ENCODE measurements at regions not wholly inside any gene's neighbourhood (a gene's known extent, or its start where the extent isn't known, plus 50 kb on each side); places are given as distances from the start of the nearest gene placed in this dataset.

DNA sequence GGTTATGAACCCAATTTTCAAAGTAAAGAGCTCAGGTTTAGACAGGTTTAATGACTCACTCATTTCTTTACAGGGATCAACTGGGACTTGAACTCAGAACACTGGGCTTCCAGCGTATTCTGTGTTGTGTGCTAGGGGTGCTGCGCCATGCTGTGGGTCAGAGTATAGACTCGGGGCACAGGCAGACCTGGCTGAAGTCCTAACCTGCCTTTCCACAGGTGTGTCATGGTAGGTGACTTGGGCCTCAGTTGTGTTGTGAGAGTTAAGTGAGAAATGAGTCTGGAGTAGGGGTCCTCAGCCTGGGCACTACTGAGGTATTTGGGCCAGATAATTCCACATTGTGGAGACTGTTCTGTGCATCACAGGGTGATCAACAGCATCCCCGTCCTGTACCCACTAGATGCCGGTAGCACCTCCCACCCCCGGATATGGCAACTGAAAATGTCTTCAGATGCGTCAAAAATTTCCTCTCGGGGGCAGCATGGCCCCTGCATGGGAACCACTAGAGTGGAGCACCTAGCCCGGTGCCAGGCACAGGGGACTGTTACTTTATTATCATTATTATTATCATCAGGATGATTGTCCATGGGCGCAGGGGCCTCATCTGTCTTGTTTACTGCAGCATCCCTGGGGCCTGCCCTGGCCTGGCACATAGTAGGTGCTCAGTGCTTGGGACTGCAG is 575.5 kb downstream of the PTPRU start:
- Histone ChIP-seq H3K4me2 (no peak overlapping the region), H2AFZ (replicated peaks) (no peak overlapping the region), H3F3A (ENCODE audit: low read depth) (no peaks in the 10 kb centered on the region), H3K36me3 (no peaks in the 10 kb centered on the region), H3K27ac (no peak overlapping the region), H3K4me3 (no peak overlapping the region), H3K27me3 (no peaks in the 10 kb centered on the region), H3K79me2 (ENCODE audit: low read depth) (no peaks in the 10 kb centered on the region), H3K9ac (no peak overlapping the region), H4K20me1 (ENCODE audit: low read depth) (no peaks in the 10 kb centered on the region), H3K4me1 (peaks cover 2% of the 10 kb centered on the region), H3K9me3 (ENCODE audit: low read depth) (no peaks in the 10 kb centered on the region)
- DNase-seq (ENCODE audit: low spot score): no peak
- Mint-ChIP-seq H3K27ac (no peak overlapping the region), H3K36me3 (no peaks in the 10 kb centered on the region), H3K27me3 (ENCODE audit: insufficient read depth, low read depth) (peaks cover 8% of the 10 kb centered on the region), H3K4me1 (peaks cover 14% of the 10 kb centered on the region), H3K4me3 (no peak overlapping the region), H3K9me3 (no peaks in the 10 kb centered on the region)
- TF ChIP-seq EZH2phosphoT487 (IDR thresholded peaks at IDR 0.05) (no peak), EZH2 (IDR thresholded peaks at IDR 0.05) (no peak)
- TF ChIP-seq, protein P1, sequence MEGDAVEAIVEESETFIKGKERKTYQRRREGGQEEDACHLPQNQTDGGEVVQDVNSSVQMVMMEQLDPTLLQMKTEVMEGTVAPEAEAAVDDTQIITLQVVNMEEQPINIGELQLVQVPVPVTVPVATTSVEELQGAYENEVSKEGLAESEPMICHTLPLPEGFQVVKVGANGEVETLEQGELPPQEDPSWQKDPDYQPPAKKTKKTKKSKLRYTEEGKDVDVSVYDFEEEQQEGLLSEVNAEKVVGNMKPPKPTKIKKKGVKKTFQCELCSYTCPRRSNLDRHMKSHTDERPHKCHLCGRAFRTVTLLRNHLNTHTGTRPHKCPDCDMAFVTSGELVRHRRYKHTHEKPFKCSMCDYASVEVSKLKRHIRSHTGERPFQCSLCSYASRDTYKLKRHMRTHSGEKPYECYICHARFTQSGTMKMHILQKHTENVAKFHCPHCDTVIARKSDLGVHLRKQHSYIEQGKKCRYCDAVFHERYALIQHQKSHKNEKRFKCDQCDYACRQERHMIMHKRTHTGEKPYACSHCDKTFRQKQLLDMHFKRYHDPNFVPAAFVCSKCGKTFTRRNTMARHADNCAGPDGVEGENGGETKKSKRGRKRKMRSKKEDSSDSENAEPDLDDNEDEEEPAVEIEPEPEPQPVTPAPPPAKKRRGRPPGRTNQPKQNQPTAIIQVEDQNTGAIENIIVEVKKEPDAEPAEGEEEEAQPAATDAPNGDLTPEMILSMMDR (IDR thresholded peaks at IDR 0.05): no peak

DNA sequence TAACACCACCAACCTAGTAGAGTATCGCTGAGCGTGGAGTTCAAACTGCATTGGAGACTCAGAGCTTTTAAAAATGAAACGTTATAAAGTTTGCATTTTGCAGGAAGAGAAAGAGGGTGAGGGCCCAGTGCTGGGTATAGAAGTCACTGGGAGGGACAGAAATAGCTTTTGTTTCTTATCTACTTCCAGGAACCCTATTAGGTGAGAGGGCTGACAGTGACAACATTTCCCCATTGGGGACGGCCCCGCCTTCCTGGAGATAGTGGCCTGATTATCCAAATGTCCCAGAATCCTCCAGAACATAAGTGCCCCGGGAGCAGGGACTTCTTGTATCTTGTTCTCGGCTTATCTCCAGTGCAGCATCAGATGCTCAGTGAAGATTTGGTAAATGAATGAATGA is 574.9 kb downstream of the PTPRU start:
- no peak overlapping the region for H2AFZ ChIP-seq (replicated peaks)
- peaks cover 8% of the 10 kb centered on the region for H3K27me3 Mint-ChIP-seq (ENCODE audit: insufficient read depth, low read depth)
- H3K79me2 ChIP-seq (ENCODE audit: low read depth): no peaks in the 10 kb centered on the region
- no peaks in the 10 kb centered on the region for H3K9me3 Mint-ChIP-seq
- no peak for TF ChIP-seq EZH2phosphoT487 (IDR thresholded peaks at IDR 0.05)
- no peak for TF ChIP-seq EZH2 (IDR thresholded peaks at IDR 0.05)
- TF ChIP-seq, protein P1 (IDR thresholded peaks at IDR 0.05): no peak
- no peak overlapping the region for H3K27ac ChIP-seq
- no peak overlapping the region for H3K4me3 ChIP-seq
- no peaks in the 10 kb centered on the region for H3K36me3 Mint-ChIP-seq
- H3K4me1 ChIP-seq: peaks cover 4% of the 10 kb centered on the region
- H3K9me3 ChIP-seq (ENCODE audit: low read depth): no peaks in the 10 kb centered on the region
- H3K4me1 Mint-ChIP-seq: peaks cover 19% of the 10 kb centered on the region
- DNase-seq (ENCODE audit: low spot score): no peak
- no peaks in the 10 kb centered on the region for H3F3A ChIP-seq (ENCODE audit: low read depth)
- no peak overlapping the region for H3K27ac Mint-ChIP-seq
- no peaks in the 10 kb centered on the region for H4K20me1 ChIP-seq (ENCODE audit: low read depth)
- H3K27me3 ChIP-seq: no peaks in the 10 kb centered on the region
- no peak overlapping the region for H3K9ac ChIP-seq
- H3K4me2 ChIP-seq: no peak overlapping the region
- H3K36me3 ChIP-seq: no peaks in the 10 kb centered on the region
- H3K4me3 Mint-ChIP-seq: no peak overlapping the region

DNA sequence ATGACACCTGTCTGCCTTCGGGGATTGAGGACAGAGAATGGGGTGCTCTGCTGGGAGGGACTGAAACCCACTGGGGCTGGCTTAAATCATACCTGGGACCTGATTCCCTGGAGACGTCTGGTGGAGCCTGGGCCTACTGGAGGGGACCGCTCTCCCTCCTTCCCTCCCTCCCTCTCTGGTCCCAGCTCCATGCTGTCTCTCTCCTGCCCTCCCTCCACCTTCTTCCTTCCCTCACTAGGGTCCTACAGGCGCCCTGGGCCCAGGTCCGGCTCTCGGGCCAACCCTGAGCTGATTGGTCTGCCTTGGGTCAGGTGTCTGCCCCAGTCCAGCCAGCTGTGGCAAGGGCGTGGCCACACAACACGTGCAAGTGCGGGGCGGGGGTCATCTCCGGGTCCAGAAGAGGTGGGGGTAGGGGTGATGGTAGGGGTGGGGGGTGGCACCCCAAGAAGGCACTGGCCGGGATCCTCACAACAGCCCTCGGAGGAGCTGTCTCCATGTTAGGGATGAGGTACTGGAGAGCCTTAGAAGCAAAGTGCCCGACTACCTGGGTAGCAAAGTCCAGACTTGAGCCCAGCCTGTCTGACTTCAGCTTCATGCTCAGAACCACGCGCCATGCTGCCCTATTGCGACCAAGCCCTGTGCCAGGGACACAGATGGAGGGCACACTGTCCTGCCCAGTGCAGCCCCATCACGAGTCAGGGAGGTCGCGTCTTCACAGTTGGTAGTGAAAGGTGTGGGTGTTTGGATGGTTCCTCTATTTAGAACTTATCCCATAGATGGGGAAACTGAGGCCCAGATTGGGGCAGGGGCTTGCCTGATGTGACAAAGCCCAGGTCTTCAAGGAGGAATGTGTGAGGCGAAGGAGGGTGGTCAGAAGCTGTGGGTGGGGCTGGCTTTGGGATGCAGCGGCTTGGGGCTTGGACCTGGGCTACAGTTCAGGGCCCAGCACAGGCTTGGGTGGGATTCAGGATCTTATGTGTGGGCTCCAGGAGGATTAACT is 574.1 kb downstream of the PTPRU start:
- no peaks in the 10 kb centered on the region for H3K9me3 Mint-ChIP-seq
- no peak for DNase-seq (ENCODE audit: low spot score)

More for the DNA sequence above, 574.1 kb downstream of the PTPRU start:
- Histone ChIP-seq H4K20me1 (ENCODE audit: low read depth) (no peaks in the 10 kb centered on the region), H3K79me2 (ENCODE audit: low read depth) (no peaks in the 10 kb centered on the region), H3K36me3 (no peaks in the 10 kb centered on the region), H2AFZ (replicated peaks) (no peak overlapping the region), H3K9ac (no peak overlapping the region), H3F3A (ENCODE audit: low read depth) (no peaks in the 10 kb centered on the region), H3K27ac (no peak overlapping the region), H3K27me3 (no peaks in the 10 kb centered on the region), H3K4me2 (no peak overlapping the region), H3K9me3 (ENCODE audit: low read depth) (no peaks in the 10 kb centered on the region), H3K4me3 (no peak overlapping the region), H3K4me1 (peaks cover 4% of the 10 kb centered on the region)
- Mint-ChIP-seq H3K27ac (no peak overlapping the region), H3K36me3 (no peaks in the 10 kb centered on the region), H3K4me3 (no peak overlapping the region), H3K27me3 (ENCODE audit: insufficient read depth, low read depth) (peaks cover 8% of the 10 kb centered on the region), H3K4me1 (peaks cover 19% of the 10 kb centered on the region)
- TF ChIP-seq EZH2 (IDR thresholded peaks at IDR 0.05) (no peak), EZH2phosphoT487 (IDR thresholded peaks at IDR 0.05) (no peak)
- TF ChIP-seq, protein P1 (IDR thresholded peaks at IDR 0.05): no peak

Data from neural progenitor cell (in vitro differentiated cells).